GM10266 (cell line): ENCODE measurements at regions not wholly inside any gene's neighbourhood (a gene's known extent, or its start where the extent isn't known, plus 50 kb on each side); places are given as distances from the start of the nearest gene placed in this dataset.
"Not testable (repeated sequence)": the region's sequence is repeated elsewhere in the genome, so short reads cannot be mapped to it uniquely, and the experiment has no call there.

Experiments
- DNase-seq: peaks from one replicate; pipeline ENCODE4 v3.0.0; 2012; ENCODE audit errors: extremely low spot score
- CTCF ChIP-seq: IDR thresholded peaks from 2 replicates; pipeline ENCODE4 v1.5.1; 2012; ENCODE audit warnings: mild to moderate bottlenecking, low read depth; ENCODE audit not compliant: control insufficient read depth, insufficient read depth; ENCODE audit errors: missing control alignments

- no peak for DNase-seq
- no peak for TF ChIP-seq CTCF
Observed at GRCh38 chr5:124179819-124180218, 566.6 kb downstream of the ZNF608 start.

- DNase-seq = no peak
- no peak for TF ChIP-seq CTCF
Observed at GRCh38 chr5:124178050-124178449, 568.4 kb downstream of the ZNF608 start.

GRCh38 chr5:124176692-124177091, 569.7 kb downstream of the ZNF608 start:
- TF ChIP-seq CTCF = peak; percentile 22
- DNase-seq = no peak

- DNase-seq = no peak
- no peak for TF ChIP-seq CTCF
Observed at GRCh38 chr5:124173386-124173785, 573.1 kb downstream of the ZNF608 start.

- DNase-seq = no peak
- TF ChIP-seq CTCF = no peak
Observed at GRCh38 chr5:124172389-124173003, 573.9 kb downstream of the ZNF608 start.

GRCh38 chr5:124168093-124168492, 578.3 kb downstream of the ZNF608 start:
- DNase-seq = not testable (repeated sequence)

- DNase-seq = no peak
- TF ChIP-seq CTCF = no peak
Observed at GRCh38 chr5:124162767-124163532, 583.5 kb downstream of the ZNF608 start.
